CD4-positive, alpha-beta memory T cell (primary cell): ENCODE measurements at regions not wholly inside any gene's neighbourhood (a gene's known extent, or its start where the extent isn't known, plus 50 kb on each side); places are given as distances from the start of the nearest gene placed in this dataset.

Experiments
- CTCF ChIA-PET: fragments of 350-600 bp; sonication (Branson Sonifier 250); formaldehyde crosslinking; loops from one replicate; lab custom pipeline; 2021; ENCODE audit warnings: inconsistent platforms; ENCODE audit not compliant: partially characterized antibody; lab: Charles Lee
- POLR2A ChIA-PET: fragments of 350-600 bp; sonication (Branson Sonifier 250); formaldehyde crosslinking; loops from one replicate; lab custom pipeline; 2021; ENCODE audit not compliant: partially characterized antibody; lab: Charles Lee
- DNase-seq, 5 donors: peaks; one replicate each; pipeline versions ENCODE4 v3.0.0 to v3.0.0-alpha.2; 2020 to 2022; ENCODE audit warnings: mixed read lengths in 1 of 5
- H3K27ac ChIP-seq: one replicate; pipeline ENCODE4 v1.7.0; 2013; ENCODE audit warnings: low read depth, low read length
- H3K27me3 ChIP-seq: 2 replicates; pipeline ENCODE4 v1.7.0; 2013; ENCODE audit warnings: mild to moderate bottlenecking, low read length, moderate library complexity; ENCODE audit not compliant: insufficient read depth
- H3K36me3 ChIP-seq: 2 replicates; pipeline ENCODE4 v1.7.0; 2013; ENCODE audit warnings: mild to moderate bottlenecking, low read length, moderate library complexity; ENCODE audit not compliant: insufficient read depth
- H3K4me1 ChIP-seq: 2 replicates; pipeline ENCODE4 v1.7.0; 2013; ENCODE audit warnings: mild to moderate bottlenecking, low read length, moderate library complexity; ENCODE audit not compliant: insufficient read depth
- H3K4me3 ChIP-seq, 2 donors: one replicate each; pipeline ENCODE4 v1.7.0; 2013; ENCODE audit warnings: low read length in 2 of 2, mild to moderate bottlenecking in 1 of 2
- H3K9me3 ChIP-seq, 2 donors: one replicate each; pipeline ENCODE4 v1.7.0; 2013; ENCODE audit warnings: low read length in 2 of 2, control low read depth in 1 of 2; ENCODE audit not compliant: control insufficient read depth in 1 of 2
- H3K27ac Mint-ChIP-seq, 7 donors: one replicate each; pipeline ENCODE4 v1.8.0; 2020 to 2021; ENCODE audit warnings: mixed read lengths in 7 of 7, mild to moderate bottlenecking in 6 of 7, inconsistent platforms in 3 of 7, moderate library complexity in 3 of 7
- H3K27me3 Mint-ChIP-seq, 2 donors: one replicate each; pipeline ENCODE4 v1.8.0; 2020 to 2021; ENCODE audit warnings: mixed read lengths in 2 of 2
- H3K36me3 Mint-ChIP-seq, 2 donors: one replicate each; pipeline ENCODE4 v1.8.0; 2020 to 2021; ENCODE audit warnings: mixed read lengths in 2 of 2, inconsistent platforms in 1 of 2, mild to moderate bottlenecking in 1 of 2
- H3K4me1 Mint-ChIP-seq, 4 donors: one replicate each; pipeline ENCODE4 v1.8.0; 2020 to 2021; ENCODE audit warnings: mixed read lengths in 4 of 4, mild to moderate bottlenecking in 1 of 4
- H3K4me3 Mint-ChIP-seq, 8 donors: one replicate each; pipeline ENCODE4 v1.8.0; 2020 to 2021; ENCODE audit warnings: mixed read lengths in 8 of 8, mild to moderate bottlenecking in 7 of 8, moderate library complexity in 6 of 8, inconsistent platforms in 3 of 8
- H3K9me3 Mint-ChIP-seq, 8 donors: one replicate each; pipeline ENCODE4 v1.8.0; 2020 to 2021; ENCODE audit warnings: mixed read lengths in 8 of 8, mild to moderate bottlenecking in 5 of 8, inconsistent platforms in 3 of 8, moderate library complexity in 1 of 8
- intact Hi-C: fragments of 100-400 bp; cut with micrococcal nuclease; formaldehyde crosslinking; loops from one replicate; pipeline ENCODE4 v1.15.1; 2023

GRCh38 chr20:9912858-9913434, 74.1 kb upstream of the PAK5 start:
- peaks cover 2 to 14% of the 10 kb centered on the region in 2 donors for H3K27me3 Mint-ChIP-seq
- no peak overlapping the region for H3K4me3 Mint-ChIP-seq
- peaks cover 0 to 3% (median 0%) of the 10 kb centered on the region in 8 donors for H3K9me3 Mint-ChIP-seq
- Histone ChIP-seq H3K36me3 (no peaks in the 10 kb centered on the region), H3K27ac (no peak overlapping the region), H3K4me3 (no peak overlapping the region), H3K4me1 (no peaks in the 10 kb centered on the region), H3K9me3 (no peaks in the 10 kb centered on the region), H3K27me3 (no peaks in the 10 kb centered on the region)
- no peak overlapping the region for H3K27ac Mint-ChIP-seq
- ChIA-PET POLR2A (no interaction called here), CTCF (interaction anchor here (0.6 to 3.8 kb wide), 9 partner anchors 9 to 295 kb away, joined by 3 to 19 read pairs (median 10); no protein-coding TSS in a partner anchor)
- peak in 2 of 5 donors; percentile 2 to 6 for DNase-seq
- H3K4me1 Mint-ChIP-seq = no peaks in the 10 kb centered on the region
- no peaks in the 10 kb centered on the region for H3K36me3 Mint-ChIP-seq
- intact Hi-C loops = no loop called here

GRCh38 chr20:9912290-9912689, 73.4 kb upstream of the PAK5 start:
- no peak for DNase-seq
- Histone ChIP-seq H3K27me3 (no peaks in the 10 kb centered on the region), H3K4me3 (no peak overlapping the region), H3K9me3 (no peaks in the 10 kb centered on the region), H3K27ac (no peak overlapping the region), H3K36me3 (no peaks in the 10 kb centered on the region), H3K4me1 (no peaks in the 10 kb centered on the region)
- Mint-ChIP-seq H3K27me3 (peaks cover 2 to 13% of the 10 kb centered on the region in 2 donors), H3K36me3 (no peaks in the 10 kb centered on the region), H3K4me3 (no peak overlapping the region), H3K27ac (no peak overlapping the region), H3K9me3 (peaks cover 0 to 3% (median 0%) of the 10 kb centered on the region in 8 donors), H3K4me1 (no peaks in the 10 kb centered on the region)
- intact Hi-C loops = no loop called here
- ChIA-PET CTCF (interaction anchor here (0.6 to 3.8 kb wide), 9 partner anchors 8 to 295 kb away, joined by 3 to 19 read pairs (median 10); no protein-coding TSS in a partner anchor), POLR2A (no interaction called here)

GRCh38 chr20:9911519-9911918, 72.6 kb upstream of the PAK5 start:
- Mint-ChIP-seq H3K36me3 (no peaks in the 10 kb centered on the region), H3K4me1 (no peaks in the 10 kb centered on the region), H3K4me3 (no peak overlapping the region), H3K27ac (no peak overlapping the region), H3K9me3 (peaks cover 0 to 2% (median 0%) of the 10 kb centered on the region in 8 donors), H3K27me3 (peaks cover under 1 to 13% of the 10 kb centered on the region in 2 donors)
- intact Hi-C loops = no loop called here
- POLR2A ChIA-PET = no interaction called here
- DNase-seq = no peak
- Histone ChIP-seq H3K4me3 (no peak overlapping the region), H3K27me3 (no peaks in the 10 kb centered on the region), H3K4me1 (no peaks in the 10 kb centered on the region), H3K9me3 (no peaks in the 10 kb centered on the region), H3K36me3 (no peaks in the 10 kb centered on the region), H3K27ac (no peak overlapping the region)
- CTCF ChIA-PET = interaction anchor here (1.0 to 3.8 kb wide), 8 partner anchors 7 to 294 kb away, joined by 3 to 19 read pairs (median 10); no protein-coding TSS in a partner anchor

- no peaks in the 10 kb centered on the region for H3K4me1 ChIP-seq
- CTCF ChIA-PET = interaction anchor here (0.7 to 2.3 kb wide), 4 partner anchors 10 to 13 kb away, joined by 3 to 9 read pairs (median 3); no protein-coding TSS in a partner anchor
- Mint-ChIP-seq H3K4me1 (no peaks in the 10 kb centered on the region), H3K4me3 (no peak overlapping the region), H3K27me3 (peaks cover 2 to 17% of the 10 kb centered on the region in 2 donors), H3K36me3 (no peaks in the 10 kb centered on the region), H3K9me3 (peaks cover 0 to 2% (median 0%) of the 10 kb centered on the region in 8 donors), H3K27ac (no peak overlapping the region)
- no peaks in the 10 kb centered on the region for H3K9me3 ChIP-seq
- no peak for DNase-seq
- no peak overlapping the region for H3K4me3 ChIP-seq
- H3K27me3 ChIP-seq = no peaks in the 10 kb centered on the region
- no peak overlapping the region for H3K27ac ChIP-seq
- POLR2A ChIA-PET = no interaction called here
- intact Hi-C loops = no loop called here
- no peaks in the 10 kb centered on the region for H3K36me3 ChIP-seq
Observed at GRCh38 chr20:9909167-9909566, 70.3 kb upstream of the PAK5 start.

GRCh38 chr20:9903048-9903655, 64.3 kb upstream of the PAK5 start:
- Mint-ChIP-seq H3K4me3 (no peak overlapping the region), H3K4me1 (no peaks in the 10 kb centered on the region), H3K27me3 (peaks cover 5 to 7% of the 10 kb centered on the region in 2 donors), H3K27ac (no peak overlapping the region), H3K36me3 (no peaks in the 10 kb centered on the region), H3K9me3 (peaks cover 0 to 5% (median 0%) of the 10 kb centered on the region in 8 donors)
- no peak for DNase-seq
- Histone ChIP-seq H3K27ac (no peak overlapping the region), H3K9me3 (no peaks in the 10 kb centered on the region), H3K27me3 (no peaks in the 10 kb centered on the region), H3K4me3 (no peak overlapping the region), H3K36me3 (no peaks in the 10 kb centered on the region), H3K4me1 (no peaks in the 10 kb centered on the region)
- intact Hi-C loops = no loop called here
- ChIA-PET POLR2A (no interaction called here), CTCF (interaction anchor here (1.2 to 2.4 kb wide), 2 partner anchors 10 to 46 kb away, joined by 3 to 19 read pairs; no protein-coding TSS in a partner anchor)

- POLR2A ChIA-PET = no interaction called here
- H3K9me3 ChIP-seq = no peaks in the 10 kb centered on the region
- DNase-seq = no peak
- H3K27me3 Mint-ChIP-seq = peaks cover 0 to 2% of the 10 kb centered on the region in 2 donors
- no peaks in the 10 kb centered on the region for H3K36me3 ChIP-seq
- H3K4me3 ChIP-seq = no peak overlapping the region
- H3K4me3 Mint-ChIP-seq = peak overlapping the region in 2 of 8 donors; percentile 6 to 13
- no peak overlapping the region for H3K27ac ChIP-seq
- no peak overlapping the region for H3K27ac Mint-ChIP-seq
- peaks cover 0 to 8% (median 6%) of the 10 kb centered on the region in 4 donors for H3K4me1 Mint-ChIP-seq
- peaks cover 0 to 6% (median 2%) of the 10 kb centered on the region in 8 donors for H3K9me3 Mint-ChIP-seq
- CTCF ChIA-PET = interaction anchor here (0.7 kb wide), 1 partner anchor 553 kb away, joined by 3 read pairs; no protein-coding TSS in a partner anchor
- H3K4me1 ChIP-seq = no peaks in the 10 kb centered on the region
- H3K27me3 ChIP-seq = no peaks in the 10 kb centered on the region
- H3K36me3 Mint-ChIP-seq = no peaks in the 10 kb centered on the region
- intact Hi-C loops = no loop called here
Observed at GRCh38 chr20:9889270-9889981, 50.5 kb upstream of the PAK5 start.
